ENCODE measurements at regions not wholly inside any gene's neighbourhood (a gene's known extent, or its start where the extent isn't known, plus 50 kb on each side); places are given as distances from the start of the nearest gene placed in this dataset.
"Not testable (repeated sequence)": the region's sequence is repeated elsewhere in the genome, so short reads cannot be mapped to it uniquely, and the experiment has no call there.

- no peak for DNase-seq
Observed at GRCh38 chr14:43803076-43803689, 703.9 kb downstream of the FSCB start.

GRCh38 chr14:43795600-43796228, 711.4 kb downstream of the FSCB start:
- no peak for DNase-seq

GRCh38 chr14:43793579-43793978, 713.5 kb downstream of the FSCB start:
- DNase-seq = no peak

GRCh38 chr14:43792980-43793379, 714.1 kb downstream of the FSCB start:
- DNase-seq = no peak

- DNase-seq = no peak
Observed at GRCh38 chr14:43790681-43791080, 716.4 kb downstream of the FSCB start.

GRCh38 chr14:43789458-43789857, 717.6 kb downstream of the FSCB start:
- no peak for DNase-seq

GRCh38 chr14:43786066-43786762, 720.9 kb downstream of the FSCB start:
- no peak for DNase-seq

GRCh38 chr14:43784432-43784831, 722.7 kb downstream of the FSCB start:
- not testable (repeated sequence) for DNase-seq

GRCh38 chr14:43778937-43779639, 728.0 kb downstream of the FSCB start:
- no peak for DNase-seq

GRCh38 chr14:43778570-43778936, 728.5 kb downstream of the FSCB start:
- DNase-seq = no peak

GRCh38 chr14:43765474-43765873, 741.6 kb downstream of the FSCB start:
- no peak for DNase-seq

- DNase-seq = no peak
Observed at GRCh38 chr14:43764433-43764832, 742.6 kb downstream of the FSCB start.

GRCh38 chr14:43755707-43756106, 751.4 kb downstream of the FSCB start:
- no peak for DNase-seq

- no peak for DNase-seq
Observed at GRCh38 chr14:43754838-43755237, 752.2 kb downstream of the FSCB start.

- no peak for DNase-seq
Observed at GRCh38 chr14:43745746-43746145, 761.3 kb downstream of the FSCB start.

GRCh38 chr14:43735932-43736331, 771.2 kb downstream of the FSCB start:
- no peak for DNase-seq

GRCh38 chr14:43729143-43729542, 777.9 kb downstream of the FSCB start:
- no peak for DNase-seq

GRCh38 chr14:43706900-43707299, 800.2 kb downstream of the FSCB start:
- DNase-seq = no peak

- DNase-seq = not testable (repeated sequence)
Observed at GRCh38 chr14:43698561-43699284, 808.4 kb downstream of the FSCB start.

GRCh38 chr14:43697003-43697402, 810.1 kb downstream of the FSCB start:
- DNase-seq = no peak

GRCh38 chr14:43692706-43693105, 814.4 kb downstream of the FSCB start:
- no peak for DNase-seq

GRCh38 chr14:43687921-43688320, 819.2 kb downstream of the FSCB start:
- no peak for DNase-seq

GRCh38 chr14:43677581-43677980, 829.5 kb downstream of the FSCB start:
- DNase-seq = no peak
